ENCODE measurements at regions not wholly inside any gene's neighbourhood (a gene's known extent, or its start where the extent isn't known, plus 50 kb on each side); places are given as distances from the start of the nearest gene placed in this dataset.

- Mint-ChIP-seq H3K36me3 (ENCODE audit: insufficient read depth, unreplicated experiment) (no peaks in the 10 kb centered on the region), H3K4me3 (ENCODE audit: unreplicated experiment) (no peak overlapping the region), H3K27me3 (ENCODE audit: insufficient read depth, unreplicated experiment) (no peaks in the 10 kb centered on the region), H3K9me3 (ENCODE audit: unreplicated experiment) (no peaks in the 10 kb centered on the region), H3K4me1 (ENCODE audit: insufficient read depth, unreplicated experiment) (peaks cover 5% of the 10 kb centered on the region), H3K27ac (ENCODE audit: low read depth, unreplicated experiment) (no peak overlapping the region)
- BruUV-seq (replicated peaks): no TSS peak
- ChIA-PET CTCF (interaction anchor here (0.6 kb wide), 1 partner anchor 271 kb away, joined by 3 read pairs; no protein-coding TSS in a partner anchor), POLR2A (no interaction called here)
- TF ChIP-seq CTCF (IDR thresholded peaks at IDR 0.05; ENCODE audit: unreplicated experiment): no peak
- no peak for DNase-seq (ENCODE audit: unreplicated experiment)
- intact Hi-C loops (cut with micrococcal nuclease): no loop called here
Measured at GRCh38 chr1:43036932-43037331, 78.3 kb upstream of the SLC2A1 start.

- no peak for DNase-seq (ENCODE audit: unreplicated experiment)
- ChIA-PET CTCF (interaction anchor here (0.6 kb wide), 1 partner anchor 270 kb away, joined by 3 read pairs; no protein-coding TSS in a partner anchor), POLR2A (interaction anchor here (1.1 kb wide), 1 partner anchor 14 kb away, joined by 4 read pairs; no protein-coding TSS in a partner anchor)
- H3K4me1 Mint-ChIP-seq (ENCODE audit: insufficient read depth, unreplicated experiment): peaks cover 5% of the 10 kb centered on the region
- TF ChIP-seq CTCF (IDR thresholded peaks at IDR 0.05; ENCODE audit: unreplicated experiment): no peak
- H3K27ac Mint-ChIP-seq (ENCODE audit: low read depth, unreplicated experiment): no peak overlapping the region
- no peak overlapping the region for H3K4me3 Mint-ChIP-seq (ENCODE audit: unreplicated experiment)
- no peaks in the 10 kb centered on the region for H3K27me3 Mint-ChIP-seq (ENCODE audit: insufficient read depth, unreplicated experiment)
- no peaks in the 10 kb centered on the region for H3K9me3 Mint-ChIP-seq (ENCODE audit: unreplicated experiment)
- intact Hi-C loops (cut with micrococcal nuclease): no loop called here
- H3K36me3 Mint-ChIP-seq (ENCODE audit: insufficient read depth, unreplicated experiment): no peaks in the 10 kb centered on the region
- BruUV-seq (replicated peaks): no TSS peak
Measured at GRCh38 chr1:43035821-43036741, 77.4 kb upstream of the SLC2A1 start.

GRCh38 chr1:43034778-43035177 lies 76.1 kb upstream of the SLC2A1 start:
- Mint-ChIP-seq H3K4me3 (ENCODE audit: unreplicated experiment) (no peak overlapping the region), H3K36me3 (ENCODE audit: insufficient read depth, unreplicated experiment) (no peaks in the 10 kb centered on the region), H3K9me3 (ENCODE audit: unreplicated experiment) (no peaks in the 10 kb centered on the region), H3K27me3 (ENCODE audit: insufficient read depth, unreplicated experiment) (no peaks in the 10 kb centered on the region), H3K27ac (ENCODE audit: low read depth, unreplicated experiment) (no peak overlapping the region), H3K4me1 (ENCODE audit: insufficient read depth, unreplicated experiment) (peaks cover 5% of the 10 kb centered on the region)
- ChIA-PET CTCF (interaction anchor here (0.7 to 2.1 kb wide), 2 partner anchors 13 to 33 kb away, joined by 4 to 9 read pairs; no protein-coding TSS in a partner anchor), POLR2A (interaction anchor here (1.1 to 2.2 kb wide), 2 partner anchors 12 to 13 kb away, joined by 4 to 9 read pairs; no protein-coding TSS in a partner anchor)
- no peak for DNase-seq (ENCODE audit: unreplicated experiment)
- intact Hi-C loops (cut with micrococcal nuclease): no loop called here
- TF ChIP-seq CTCF (IDR thresholded peaks at IDR 0.05; ENCODE audit: unreplicated experiment): no peak
- BruUV-seq (replicated peaks): no TSS peak

- Mint-ChIP-seq H3K27ac (ENCODE audit: low read depth, unreplicated experiment) (no peak overlapping the region), H3K4me1 (ENCODE audit: insufficient read depth, unreplicated experiment) (peaks cover 5% of the 10 kb centered on the region), H3K27me3 (ENCODE audit: insufficient read depth, unreplicated experiment) (no peaks in the 10 kb centered on the region), H3K9me3 (ENCODE audit: unreplicated experiment) (no peaks in the 10 kb centered on the region), H3K4me3 (ENCODE audit: unreplicated experiment) (no peak overlapping the region), H3K36me3 (ENCODE audit: insufficient read depth, unreplicated experiment) (no peaks in the 10 kb centered on the region)
- CTCF ChIA-PET: interaction anchor here (0.5 to 2.1 kb wide), 4 partner anchors 13 to 67 kb away, joined by 3 to 9 read pairs (median 4); no protein-coding TSS in a partner anchor
- POLR2A ChIA-PET: interaction anchor here (1.0 to 2.2 kb wide), 2 partner anchors 10 to 12 kb away, joined by 3 to 9 read pairs; no protein-coding TSS in a partner anchor
- no TSS peak for BruUV-seq (replicated peaks)
- DNase-seq (ENCODE audit: unreplicated experiment): no peak
- intact Hi-C loops (cut with micrococcal nuclease): no loop called here
- TF ChIP-seq CTCF (IDR thresholded peaks at IDR 0.05; ENCODE audit: unreplicated experiment): no peak
Measured at GRCh38 chr1:43034195-43034658, 75.6 kb upstream of the SLC2A1 start.
